ENCODE measurements at regions not wholly inside any gene's neighbourhood (a gene's known extent, or its start where the extent isn't known, plus 50 kb on each side); places are given as distances from the start of the nearest gene placed in this dataset.

GRCh38 chr5:25241981-25242380, 597.2 kb upstream of the CDH10 start:
- TF ChIP-seq, protein P1, sequence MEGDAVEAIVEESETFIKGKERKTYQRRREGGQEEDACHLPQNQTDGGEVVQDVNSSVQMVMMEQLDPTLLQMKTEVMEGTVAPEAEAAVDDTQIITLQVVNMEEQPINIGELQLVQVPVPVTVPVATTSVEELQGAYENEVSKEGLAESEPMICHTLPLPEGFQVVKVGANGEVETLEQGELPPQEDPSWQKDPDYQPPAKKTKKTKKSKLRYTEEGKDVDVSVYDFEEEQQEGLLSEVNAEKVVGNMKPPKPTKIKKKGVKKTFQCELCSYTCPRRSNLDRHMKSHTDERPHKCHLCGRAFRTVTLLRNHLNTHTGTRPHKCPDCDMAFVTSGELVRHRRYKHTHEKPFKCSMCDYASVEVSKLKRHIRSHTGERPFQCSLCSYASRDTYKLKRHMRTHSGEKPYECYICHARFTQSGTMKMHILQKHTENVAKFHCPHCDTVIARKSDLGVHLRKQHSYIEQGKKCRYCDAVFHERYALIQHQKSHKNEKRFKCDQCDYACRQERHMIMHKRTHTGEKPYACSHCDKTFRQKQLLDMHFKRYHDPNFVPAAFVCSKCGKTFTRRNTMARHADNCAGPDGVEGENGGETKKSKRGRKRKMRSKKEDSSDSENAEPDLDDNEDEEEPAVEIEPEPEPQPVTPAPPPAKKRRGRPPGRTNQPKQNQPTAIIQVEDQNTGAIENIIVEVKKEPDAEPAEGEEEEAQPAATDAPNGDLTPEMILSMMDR (conservative IDR thresholded peaks at IDR 0.05; ENCODE audit: low read length), result no peak
- TF ChIP-seq EZH2phosphoT487 (IDR thresholded peaks at IDR 0.05; ENCODE audit: borderline replicate concordance, low read depth, low read length), result no peak

Measured in OCI-LY7 (cell line).